ENCODE measurements at regions not wholly inside any gene's neighbourhood (a gene's known extent, or its start where the extent isn't known, plus 50 kb on each side); places are given as distances from the start of the nearest gene placed in this dataset.

DNA sequence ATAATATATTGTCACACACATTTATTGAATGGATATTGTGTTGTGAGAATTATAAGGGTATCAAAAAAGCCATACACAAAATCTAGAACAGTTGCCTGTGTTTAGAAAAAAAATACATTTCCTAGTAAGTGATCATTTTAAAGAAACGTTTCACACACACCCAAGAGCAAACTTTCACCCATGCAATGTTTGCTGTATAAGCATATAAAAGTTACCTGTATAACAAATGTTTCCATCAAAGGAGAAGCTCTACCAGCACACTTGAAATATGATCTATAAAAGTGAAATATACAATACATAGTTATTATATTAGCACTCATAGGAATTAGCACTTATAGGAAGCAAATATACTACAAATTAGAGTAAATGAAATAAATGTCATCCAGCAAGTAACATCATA, 1098.1 kb downstream of the NCAM2 start:
- DNase-seq (ENCODE audit: low read depth) = no peak
- H3K4me3 ChIP-seq (ENCODE audit: low read length) = no peak overlapping the region
- TF ChIP-seq, protein P1, sequence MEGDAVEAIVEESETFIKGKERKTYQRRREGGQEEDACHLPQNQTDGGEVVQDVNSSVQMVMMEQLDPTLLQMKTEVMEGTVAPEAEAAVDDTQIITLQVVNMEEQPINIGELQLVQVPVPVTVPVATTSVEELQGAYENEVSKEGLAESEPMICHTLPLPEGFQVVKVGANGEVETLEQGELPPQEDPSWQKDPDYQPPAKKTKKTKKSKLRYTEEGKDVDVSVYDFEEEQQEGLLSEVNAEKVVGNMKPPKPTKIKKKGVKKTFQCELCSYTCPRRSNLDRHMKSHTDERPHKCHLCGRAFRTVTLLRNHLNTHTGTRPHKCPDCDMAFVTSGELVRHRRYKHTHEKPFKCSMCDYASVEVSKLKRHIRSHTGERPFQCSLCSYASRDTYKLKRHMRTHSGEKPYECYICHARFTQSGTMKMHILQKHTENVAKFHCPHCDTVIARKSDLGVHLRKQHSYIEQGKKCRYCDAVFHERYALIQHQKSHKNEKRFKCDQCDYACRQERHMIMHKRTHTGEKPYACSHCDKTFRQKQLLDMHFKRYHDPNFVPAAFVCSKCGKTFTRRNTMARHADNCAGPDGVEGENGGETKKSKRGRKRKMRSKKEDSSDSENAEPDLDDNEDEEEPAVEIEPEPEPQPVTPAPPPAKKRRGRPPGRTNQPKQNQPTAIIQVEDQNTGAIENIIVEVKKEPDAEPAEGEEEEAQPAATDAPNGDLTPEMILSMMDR (conservative IDR thresholded peaks at IDR 0.05; ENCODE audit: low read length) = no peak

DNA sequence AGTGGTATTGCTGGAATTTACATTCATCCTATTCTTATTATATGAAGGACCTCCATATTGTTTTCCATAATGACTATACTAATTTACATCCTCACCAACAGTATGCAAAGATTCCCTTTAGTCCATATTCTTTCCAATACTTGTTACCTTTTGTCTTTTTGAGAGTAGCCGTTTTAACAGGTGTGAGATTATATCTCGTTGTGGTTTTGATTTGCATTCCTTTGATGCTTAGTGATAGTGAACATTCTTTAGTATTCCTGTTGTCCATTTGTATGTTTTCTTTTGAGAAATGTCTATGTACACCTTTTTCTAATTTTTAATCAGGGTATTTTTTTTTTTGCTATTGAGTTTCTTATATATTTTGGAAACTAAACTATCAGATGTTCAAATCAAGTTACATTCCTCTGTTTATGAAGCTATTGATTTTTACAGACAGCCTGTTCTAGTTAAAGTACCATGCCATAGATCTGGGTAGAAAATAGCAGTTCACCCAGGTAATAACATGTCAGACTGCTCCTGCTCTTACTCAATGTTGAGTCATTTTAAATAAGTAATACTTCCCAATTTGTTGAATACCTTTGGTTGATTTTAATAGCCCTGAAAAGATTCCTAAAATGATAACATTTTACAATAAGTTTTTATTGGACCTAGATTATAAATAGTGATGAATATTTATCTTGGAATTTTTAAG, 1108.7 kb downstream of the NCAM2 start:
- H3K4me3 ChIP-seq (ENCODE audit: low read length) = no peak overlapping the region
- no peak for DNase-seq (ENCODE audit: low read depth)
- TF ChIP-seq, protein P1 (conservative IDR thresholded peaks at IDR 0.05; ENCODE audit: low read length) = no peak

DNA sequence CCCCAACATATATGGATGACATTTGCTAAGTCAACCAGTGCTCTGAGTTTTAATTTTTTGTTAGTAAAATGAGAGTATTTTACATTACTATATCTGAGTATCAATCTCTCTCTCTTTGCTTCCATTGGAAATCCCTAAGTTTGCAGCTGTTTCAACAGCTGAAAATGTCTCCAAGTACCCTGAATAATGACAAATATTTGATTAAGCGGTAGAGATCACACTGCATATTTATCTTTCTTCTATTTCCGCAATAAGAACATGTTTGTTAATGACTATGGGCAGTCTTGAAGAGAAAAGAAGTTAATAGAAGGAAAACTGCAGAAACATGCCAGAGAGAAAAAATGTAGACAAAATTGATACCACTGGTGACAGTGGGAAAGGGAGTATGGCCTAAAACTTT, 1117.5 kb downstream of the NCAM2 start:
- DNase-seq (ENCODE audit: low read depth) = no peak
- TF ChIP-seq, protein P1 (conservative IDR thresholded peaks at IDR 0.05; ENCODE audit: low read length) = no peak
- no peak overlapping the region for H3K4me3 ChIP-seq (ENCODE audit: low read length)

DNA sequence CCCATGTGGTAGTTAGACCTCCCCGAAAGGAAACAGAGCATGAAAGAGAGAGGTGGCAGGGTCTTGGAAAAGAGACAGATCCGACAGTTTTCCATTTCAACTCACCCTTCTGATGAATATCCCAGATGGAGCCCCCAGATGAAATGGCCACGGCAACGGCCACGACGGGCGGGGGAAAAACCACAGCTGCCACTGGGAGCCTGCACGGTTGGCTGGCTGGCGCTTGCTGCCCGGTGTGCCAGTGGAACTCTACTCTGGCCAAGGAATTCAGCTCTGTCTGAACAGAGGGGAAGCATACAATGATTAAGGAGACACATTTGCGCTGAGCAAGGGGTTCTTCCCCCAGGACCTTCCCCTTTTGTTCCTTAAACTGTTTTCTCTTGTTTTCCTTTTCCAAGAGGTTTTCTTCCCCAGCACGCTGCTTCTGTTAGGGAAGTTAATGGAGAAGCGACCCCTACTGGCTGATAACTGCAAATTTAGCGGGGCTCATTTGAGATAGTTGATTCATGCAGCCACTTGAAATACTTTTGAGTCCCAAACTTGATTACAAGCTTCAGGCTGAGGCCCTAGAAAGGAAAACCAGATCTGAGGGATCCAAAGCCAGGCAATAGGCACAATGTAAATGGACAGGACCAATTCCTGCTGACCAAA, 1122.5 kb downstream of the NCAM2 start:
- no peak for DNase-seq (ENCODE audit: low read depth)
- TF ChIP-seq, protein P1 (conservative IDR thresholded peaks at IDR 0.05; ENCODE audit: low read length) = no peak

DNA sequence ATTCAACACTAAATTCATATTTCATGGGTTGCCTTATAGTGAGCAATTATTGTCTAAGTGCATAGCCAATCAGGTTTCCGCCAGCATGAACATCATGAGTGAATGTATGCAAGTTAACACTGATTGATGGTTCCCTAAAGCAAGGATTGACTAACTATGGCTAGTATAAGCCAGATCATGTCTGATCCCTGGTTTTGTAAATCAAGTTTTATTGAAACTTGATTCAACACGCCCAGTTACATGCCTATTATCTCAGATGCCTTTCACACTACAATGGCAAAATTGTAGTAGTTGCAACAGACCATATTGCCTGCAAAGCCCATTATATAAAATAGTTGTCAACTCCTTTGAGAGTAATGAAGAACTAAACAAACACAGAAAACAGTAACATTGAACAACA, 1127.4 kb downstream of the NCAM2 start:
- TF ChIP-seq, protein P1 (conservative IDR thresholded peaks at IDR 0.05; ENCODE audit: low read length) = no peak
- DNase-seq (ENCODE audit: low read depth) = no peak
- no peak overlapping the region for H3K4me3 ChIP-seq (ENCODE audit: low read length)

More for the DNA sequence above, 1122.5 kb downstream of the NCAM2 start:
- no peak overlapping the region for H3K4me3 ChIP-seq (ENCODE audit: low read length)

DNA sequence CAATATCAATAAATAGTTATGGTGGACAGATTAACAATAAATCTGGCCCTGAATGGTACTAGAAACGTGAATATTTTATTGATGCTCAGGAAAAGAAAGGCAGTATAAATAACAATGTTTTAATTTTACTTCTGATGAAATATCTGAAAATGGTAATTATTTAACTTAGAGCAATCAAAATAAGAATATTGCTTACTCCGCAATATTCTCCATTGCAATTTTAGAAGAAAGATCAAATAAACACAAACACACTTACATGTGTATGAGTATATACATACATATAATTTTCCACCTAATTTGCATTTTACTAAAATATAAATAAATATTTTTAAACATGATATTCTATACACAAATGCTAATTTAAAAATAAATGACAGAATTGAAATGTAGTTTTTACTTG, 1130.5 kb downstream of the NCAM2 start:
- no peak overlapping the region for H3K4me3 ChIP-seq (ENCODE audit: low read length)
- TF ChIP-seq, protein P1 (conservative IDR thresholded peaks at IDR 0.05; ENCODE audit: low read length) = no peak
- DNase-seq (ENCODE audit: low read depth) = no peak

Data from AG10803 (cell line).